ENCODE measurements at regions not wholly inside any gene's neighbourhood (a gene's known extent, or its start where the extent isn't known, plus 50 kb on each side); places are given as distances from the start of the nearest gene placed in this dataset.

GRCh38 chr6:91288741-91289140, 701.9 kb upstream of the MAP3K7 start:
- no peak for TF ChIP-seq CTCF (IDR thresholded peaks at IDR 0.05)
- DNase-seq (no peak), ATAC-seq (no peak)
- intact Hi-C loops (cut with DNase I), result loop anchor here in 1 of 2 donors (10.0 kb wide), 1 partner anchor 274 kb away; no protein-coding TSS in a partner anchor
- no peaks in the 10 kb centered on the region for H3K9me3 ChIP-seq
- H3K27ac ChIP-seq, result no peak overlapping the region
- H3K4me1 ChIP-seq, result no peaks in the 10 kb centered on the region
- H3K27me3 ChIP-seq (ENCODE audit: insufficient read depth in 3 of 3, low read length in 2 of 3), result no peaks in the 10 kb centered on the region
- WGBS, 3 donors, result 22 to 40% (median 24%) methylated on average over 2 of the region's 2 CpGs
- H3K36me3 ChIP-seq (ENCODE audit: insufficient read depth in 1 of 2, low read depth in 1 of 2), result no peaks in the 10 kb centered on the region
- H3K4me3 ChIP-seq, result no peak overlapping the region

- H3K4me3 ChIP-seq, result no peak overlapping the region
- ATAC-seq, result no peak
These were observed 695.0 kb upstream of the MAP3K7 start for GRCh38 chr6:91281901-91282300.

GRCh38 chr6:91280494-91280830, 693.6 kb upstream of the MAP3K7 start:
- intact Hi-C loops (cut with DNase I), result loop anchor here in 1 of 2 donors (10.0 kb wide), 1 partner anchor 266 kb away; no protein-coding TSS in a partner anchor
- ATAC-seq, result no peak
- 69 to 71% (median 70%) methylated on average over 3 of the region's 3 CpGs for WGBS, 3 donors

More at GRCh38 chr6:91281901-91282300, 695.0 kb upstream of the MAP3K7 start:
- Histone ChIP-seq H3K36me3 (ENCODE audit: insufficient read depth in 1 of 2, low read depth in 1 of 2) (no peaks in the 10 kb centered on the region), H3K4me1 (no peaks in the 10 kb centered on the region), H3K9me3 (no peaks in the 10 kb centered on the region), H3K27ac (no peak overlapping the region), H3K27me3 (ENCODE audit: insufficient read depth in 3 of 3, low read length in 2 of 3) (no peaks in the 10 kb centered on the region)
- no peak for DNase-seq
- no peak for TF ChIP-seq CTCF (IDR thresholded peaks at IDR 0.05)
- intact Hi-C loops (cut with DNase I), result loop anchor here in 1 of 2 donors (10.0 kb wide), 1 partner anchor 267 kb away; no protein-coding TSS in a partner anchor

GRCh38 chr6:91279740-91280493, 693.0 kb upstream of the MAP3K7 start:
- intact Hi-C loops (cut with DNase I), result loop anchor here in 1 of 2 donors (10.0 kb wide), 1 partner anchor 265 kb away; no protein-coding TSS in a partner anchor
- no peak for ATAC-seq

More at GRCh38 chr6:91280494-91280830, 693.6 kb upstream of the MAP3K7 start:
- no peaks in the 10 kb centered on the region for H3K4me1 ChIP-seq
- TF ChIP-seq CTCF (IDR thresholded peaks at IDR 0.05), result no peak
- no peaks in the 10 kb centered on the region for H3K9me3 ChIP-seq
- H3K36me3 ChIP-seq (ENCODE audit: insufficient read depth in 1 of 2, low read depth in 1 of 2), result no peaks in the 10 kb centered on the region
- H3K27me3 ChIP-seq (ENCODE audit: insufficient read depth in 3 of 3, low read length in 2 of 3), result no peaks in the 10 kb centered on the region
- DNase-seq, result no peak
- H3K27ac ChIP-seq, result no peak overlapping the region
- no peak overlapping the region for H3K4me3 ChIP-seq

More at GRCh38 chr6:91279740-91280493, 693.0 kb upstream of the MAP3K7 start:
- Histone ChIP-seq H3K9me3 (no peaks in the 10 kb centered on the region), H3K36me3 (ENCODE audit: insufficient read depth in 1 of 2, low read depth in 1 of 2) (no peaks in the 10 kb centered on the region), H3K4me3 (no peak overlapping the region), H3K4me1 (no peaks in the 10 kb centered on the region), H3K27me3 (ENCODE audit: insufficient read depth in 3 of 3, low read length in 2 of 3) (no peaks in the 10 kb centered on the region), H3K27ac (no peak overlapping the region)
- no peak for DNase-seq
- TF ChIP-seq CTCF (IDR thresholded peaks at IDR 0.05), result no peak
- 79 to 87% (median 82%) methylated on average over 7 of the region's 7 CpGs for WGBS, 3 donors
